LNCaP clone FGC (cell line): ENCODE measurements at regions not wholly inside any gene's neighbourhood (a gene's known extent, or its start where the extent isn't known, plus 50 kb on each side); places are given as distances from the start of the nearest gene placed in this dataset.

Experiments used
- DNase-seq: peaks from one replicate; pipeline ENCODE4 v3.0.0-alpha.2; 2011; ENCODE audit warnings: low read depth
- H3K4me3 ChIP-seq: 2 replicates; pipeline ENCODE4 v1.5.1; 2011; ENCODE audit warnings: mild to moderate bottlenecking, low read depth, low read length, control low read depth
- TF ChIP-seq, protein P1 (sequence below): IDR thresholded peaks from 2 replicates; pipeline ENCODE4 v1.5.1; 2012; ENCODE audit warnings: mild to moderate bottlenecking; ENCODE audit not compliant: control insufficient read depth, insufficient read depth; ENCODE audit errors: extremely low read depth

DNA sequence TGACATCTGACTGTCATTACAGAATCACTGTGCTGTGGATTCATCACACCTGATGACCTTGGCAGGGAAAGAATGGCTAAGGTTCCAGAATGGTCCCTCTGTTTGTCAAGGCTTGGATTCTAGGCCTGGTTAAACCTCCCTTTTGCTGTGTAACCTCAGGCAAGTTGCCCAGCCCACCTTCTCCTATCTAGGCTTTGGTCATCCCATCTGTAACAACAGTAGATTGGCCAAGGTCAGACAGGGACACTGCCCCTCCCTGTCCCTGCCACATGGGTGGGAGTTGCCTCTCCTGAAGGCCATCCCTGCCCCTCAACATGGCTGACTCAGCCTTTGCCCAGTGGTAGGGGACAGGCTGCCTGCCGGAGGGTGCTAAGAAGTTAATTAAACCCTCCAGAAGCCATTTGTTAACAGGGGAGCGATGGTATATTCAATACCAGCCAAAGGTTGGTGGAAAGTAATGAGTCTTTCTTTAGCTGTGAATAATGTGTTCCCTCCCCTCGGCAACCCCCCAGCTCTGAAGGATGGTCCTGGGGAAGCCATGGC lies 149.8 kb upstream of the PCBD1 start:
- TF ChIP-seq, protein P1, sequence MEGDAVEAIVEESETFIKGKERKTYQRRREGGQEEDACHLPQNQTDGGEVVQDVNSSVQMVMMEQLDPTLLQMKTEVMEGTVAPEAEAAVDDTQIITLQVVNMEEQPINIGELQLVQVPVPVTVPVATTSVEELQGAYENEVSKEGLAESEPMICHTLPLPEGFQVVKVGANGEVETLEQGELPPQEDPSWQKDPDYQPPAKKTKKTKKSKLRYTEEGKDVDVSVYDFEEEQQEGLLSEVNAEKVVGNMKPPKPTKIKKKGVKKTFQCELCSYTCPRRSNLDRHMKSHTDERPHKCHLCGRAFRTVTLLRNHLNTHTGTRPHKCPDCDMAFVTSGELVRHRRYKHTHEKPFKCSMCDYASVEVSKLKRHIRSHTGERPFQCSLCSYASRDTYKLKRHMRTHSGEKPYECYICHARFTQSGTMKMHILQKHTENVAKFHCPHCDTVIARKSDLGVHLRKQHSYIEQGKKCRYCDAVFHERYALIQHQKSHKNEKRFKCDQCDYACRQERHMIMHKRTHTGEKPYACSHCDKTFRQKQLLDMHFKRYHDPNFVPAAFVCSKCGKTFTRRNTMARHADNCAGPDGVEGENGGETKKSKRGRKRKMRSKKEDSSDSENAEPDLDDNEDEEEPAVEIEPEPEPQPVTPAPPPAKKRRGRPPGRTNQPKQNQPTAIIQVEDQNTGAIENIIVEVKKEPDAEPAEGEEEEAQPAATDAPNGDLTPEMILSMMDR = no peak
- H3K4me3 ChIP-seq = no peak overlapping the region
- DNase-seq = no peak

DNA sequence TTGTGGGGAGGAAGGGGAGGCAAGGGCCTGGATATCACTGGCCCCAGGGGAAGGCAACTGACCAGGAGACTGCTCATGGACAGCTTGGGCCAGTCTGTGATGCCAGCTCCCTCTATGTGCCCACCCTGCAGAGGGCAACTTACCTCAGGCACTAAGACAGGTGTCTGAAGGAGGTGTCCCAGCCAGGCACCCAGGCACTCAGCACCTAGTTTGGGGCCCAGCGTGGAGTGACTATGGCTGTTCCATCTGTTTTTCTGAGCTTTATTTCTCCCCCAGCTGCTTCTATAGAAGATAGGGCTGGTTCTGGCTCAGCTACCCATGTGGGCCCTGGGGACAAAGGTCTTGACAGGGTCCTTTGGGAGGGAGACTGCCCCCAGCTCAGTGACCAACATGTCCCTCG lies 150.6 kb upstream of the PCBD1 start:
- no peak overlapping the region for H3K4me3 ChIP-seq
- DNase-seq = no peak
- TF ChIP-seq, protein P1 = no peak

DNA sequence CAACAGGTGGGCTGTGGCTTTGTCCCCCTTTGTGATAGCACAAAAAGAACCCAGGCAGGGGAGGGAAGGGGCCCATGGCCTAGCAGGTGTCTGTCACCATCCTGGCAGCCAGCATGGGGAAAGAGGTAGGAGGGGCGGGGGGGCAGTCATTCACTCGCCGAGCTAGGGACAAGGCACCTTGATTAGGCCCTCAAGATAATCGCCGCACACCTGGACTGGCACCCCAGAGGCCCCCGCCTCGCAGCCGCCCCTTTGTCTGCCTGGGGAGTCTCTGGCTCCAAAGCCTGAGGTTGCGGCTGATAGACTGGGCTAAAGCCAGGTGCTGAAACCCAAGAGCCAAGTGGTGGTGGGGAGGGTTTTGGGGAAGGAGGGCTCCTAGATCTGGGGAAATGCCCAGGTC lies 151.2 kb upstream of the PCBD1 start:
- TF ChIP-seq, protein P1 = no peak
- no peak for DNase-seq
- no peak overlapping the region for H3K4me3 ChIP-seq

DNA sequence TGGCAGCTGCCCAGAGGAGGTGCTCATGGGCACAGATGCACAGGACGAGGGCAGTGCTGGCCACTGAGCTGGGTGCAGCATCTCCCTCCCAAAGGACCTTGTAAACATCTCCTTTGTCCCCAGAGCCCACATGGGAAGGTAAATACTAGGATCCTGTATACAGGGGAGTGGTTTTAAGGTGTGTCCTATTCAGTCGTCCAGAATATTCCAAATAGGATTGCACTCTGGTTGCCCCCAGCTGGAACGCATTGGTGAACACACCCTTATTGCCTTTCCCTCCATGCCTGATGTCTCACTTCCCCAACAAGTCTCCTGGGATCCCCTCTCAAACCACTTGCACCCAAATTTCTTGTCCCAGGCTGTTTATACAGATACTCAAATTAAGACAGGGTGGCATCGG lies 152.0 kb upstream of the PCBD1 start:
- no peak for DNase-seq
- TF ChIP-seq, protein P1 = no peak
- H3K4me3 ChIP-seq = no peak overlapping the region

DNA sequence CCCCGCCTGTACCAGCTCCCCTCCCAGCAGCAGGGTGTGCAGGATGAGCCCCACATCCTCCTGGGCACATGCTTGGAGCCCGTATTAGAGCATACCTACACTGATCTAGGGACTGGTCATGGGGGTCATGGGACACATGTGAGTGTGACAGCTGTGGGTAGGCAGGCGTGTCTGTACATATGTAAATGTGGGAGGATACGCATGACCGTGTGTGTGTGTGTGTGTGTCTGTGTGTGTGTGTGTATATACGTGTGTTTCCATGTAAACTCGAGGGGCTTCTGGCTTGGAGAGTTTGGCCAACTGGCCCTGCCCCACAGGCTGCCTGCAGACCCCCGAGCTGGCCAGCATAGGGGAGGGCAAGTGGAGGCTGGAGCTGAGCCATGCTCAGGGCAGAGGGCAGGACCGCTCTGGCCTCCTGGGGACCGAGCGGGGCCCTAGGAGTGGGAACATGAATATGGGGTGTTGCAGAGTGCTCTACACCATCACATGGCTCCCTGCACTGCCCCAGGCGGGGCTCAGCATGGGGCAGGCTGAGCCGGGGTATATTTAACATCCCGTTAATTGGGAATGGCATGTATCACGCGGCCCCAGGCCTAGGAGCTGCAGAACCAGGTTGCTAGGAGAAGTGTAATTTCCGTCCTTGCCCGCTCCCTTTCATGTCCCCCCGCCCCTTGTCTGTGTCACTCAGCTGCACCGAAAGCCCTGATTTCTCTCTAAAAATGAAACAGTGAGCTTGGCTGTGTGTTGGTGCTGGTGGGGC lies 152.7 kb upstream of the PCBD1 start:
- H3K4me3 ChIP-seq = no peak overlapping the region
- no peak for DNase-seq

DNA sequence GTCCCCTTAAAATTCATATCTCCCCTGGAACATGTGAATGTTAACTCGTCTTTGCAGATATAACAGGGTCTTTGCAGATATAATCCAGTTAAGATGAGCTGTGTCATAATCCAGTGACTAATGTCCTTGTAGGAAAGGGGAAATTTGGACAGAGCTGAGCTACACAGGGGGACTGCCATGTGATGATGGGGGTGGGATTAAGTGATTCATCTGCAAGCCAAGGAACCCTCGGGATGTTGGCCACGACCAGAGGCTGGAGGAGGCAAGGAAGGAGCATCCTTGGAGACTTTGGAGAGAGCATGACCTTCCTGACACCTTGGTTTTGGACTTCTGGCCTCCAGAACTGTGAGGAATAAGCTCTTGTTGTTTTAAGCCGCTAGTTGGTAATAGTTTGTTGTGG lies 153.9 kb upstream of the PCBD1 start:
- DNase-seq = no peak
- H3K4me3 ChIP-seq = no peak overlapping the region
- TF ChIP-seq, protein P1 = no peak

More for the DNA sequence above, 152.7 kb upstream of the PCBD1 start:
- TF ChIP-seq, protein P1 = no peak

DNA sequence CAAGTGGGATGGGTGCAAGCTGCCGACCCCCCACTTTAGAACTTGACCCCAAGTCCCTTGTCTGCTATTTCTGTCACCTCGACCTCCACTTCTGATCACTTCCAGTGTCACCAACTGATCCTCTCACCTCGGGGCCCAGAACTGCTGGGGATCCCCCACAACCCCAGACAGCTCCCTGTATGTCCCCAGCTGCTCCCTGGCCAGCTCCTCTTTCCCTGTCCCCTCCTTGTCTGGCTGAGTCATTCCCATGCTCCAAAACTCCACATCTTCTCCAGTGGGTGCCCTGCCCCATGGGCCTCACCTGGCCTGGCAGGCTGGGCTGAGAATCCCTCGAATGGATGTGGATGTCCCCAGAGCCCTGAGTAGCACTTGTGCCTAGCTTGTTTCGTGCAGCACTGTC lies 154.3 kb upstream of the PCBD1 start:
- no peak for DNase-seq
- TF ChIP-seq, protein P1 = no peak
- H3K4me3 ChIP-seq = no peak overlapping the region
